Posterior vena cava (tissue), 2 donors: ENCODE measurements at regions not wholly inside any gene's neighbourhood (a gene's known extent, or its start where the extent isn't known, plus 50 kb on each side); places are given as distances from the start of the nearest gene placed in this dataset.

Source experiments
- DNase-seq: peaks from one replicate; pipeline ENCODE4 v3.0.0-alpha.2; 2020; ENCODE audit warnings: low spot score
- intact Hi-C, 2 donors: fragments of 100-400 bp; cut with DNase I; formaldehyde crosslinking; loops; one replicate each; pipeline versions ENCODE4 v1.14.1 to v1.14.2; 2022 to 2023
- donor health status: DM: yes; HTN: yes; CAD: no.
- donor health status: DM: yes; HTN: yes; CAD: no.

GRCh38 chr3:87175732-87176131 is 51.4 kb upstream of the CHMP2B start:
- DNase-seq = no peak
- intact Hi-C loops = loop anchor here in 1 of 2 donors (10.0 kb wide), 1 partner anchor 421 kb away; no protein-coding TSS in a partner anchor

DNA sequence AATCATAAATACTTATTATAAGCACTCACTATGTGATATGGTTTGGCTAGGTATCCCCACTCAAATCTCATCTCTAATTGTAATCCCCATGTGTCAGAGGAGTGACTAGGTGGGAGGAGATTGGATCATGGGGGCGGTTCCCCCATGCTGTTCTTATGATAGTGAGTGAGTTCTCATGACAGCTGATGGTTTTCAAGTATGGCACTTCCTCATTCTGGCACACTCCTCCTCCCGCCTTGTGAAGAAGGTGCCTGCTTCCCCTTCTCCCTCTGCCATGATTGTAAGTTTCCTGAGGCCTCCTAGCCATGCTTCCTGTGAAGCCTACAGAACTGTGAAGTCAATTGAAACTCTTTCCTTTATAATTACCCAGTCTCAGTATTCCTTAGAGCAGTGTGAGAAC is 53.3 kb upstream of the CHMP2B start:
- DNase-seq = no peak
- intact Hi-C loops = loop anchor here (5.0 to 10.0 kb wide), 2 partner anchors 401 to 419 kb away; no protein-coding TSS in a partner anchor

DNA sequence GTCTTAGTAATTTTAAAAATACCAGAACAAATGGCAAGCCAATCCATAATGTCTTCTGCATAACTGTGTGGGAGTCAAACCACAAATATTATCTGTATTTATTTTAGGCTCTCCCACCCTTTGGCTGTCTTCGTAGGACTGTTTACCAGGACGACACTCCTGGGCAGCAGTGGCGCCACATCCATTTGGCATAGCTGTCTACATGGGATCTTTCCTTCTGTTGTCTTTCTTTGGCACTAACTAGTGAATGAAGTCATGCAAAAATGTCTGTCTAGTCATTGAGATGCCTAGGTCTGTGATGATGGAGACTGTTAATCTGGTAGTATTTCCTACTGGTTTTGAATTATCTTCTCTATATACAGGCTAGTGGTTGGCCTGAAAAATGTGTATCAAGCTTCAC is 54.0 kb upstream of the CHMP2B start:
- intact Hi-C loops = loop anchor here (5.0 to 10.0 kb wide), 2 partner anchors 401 to 418 kb away; no protein-coding TSS in a partner anchor
- DNase-seq = no peak

GRCh38 chr3:87167628-87168456 is 59.3 kb upstream of the CHMP2B start:
- DNase-seq = no peak
- intact Hi-C loops = no loop called here

DNA sequence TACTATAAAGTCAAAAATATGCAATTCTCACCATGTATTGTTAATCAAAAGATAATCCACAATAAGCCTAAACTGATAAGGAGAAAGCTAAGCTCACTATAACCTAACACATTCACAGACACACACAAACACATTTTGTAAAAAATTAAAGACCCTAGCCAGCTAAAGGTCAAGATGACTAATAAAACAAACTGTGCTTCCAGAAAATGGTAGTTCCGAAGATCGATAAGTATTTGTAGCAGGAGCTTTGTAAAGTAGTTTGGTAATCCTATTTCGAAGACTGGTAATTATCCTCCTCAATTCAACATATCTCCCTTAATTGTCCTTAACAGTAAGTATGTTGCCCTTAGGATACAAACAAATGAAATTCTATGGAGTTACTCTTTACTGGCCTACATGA is 62.9 kb upstream of the CHMP2B start:
- no peak for DNase-seq
- intact Hi-C loops = no loop called here

DNA sequence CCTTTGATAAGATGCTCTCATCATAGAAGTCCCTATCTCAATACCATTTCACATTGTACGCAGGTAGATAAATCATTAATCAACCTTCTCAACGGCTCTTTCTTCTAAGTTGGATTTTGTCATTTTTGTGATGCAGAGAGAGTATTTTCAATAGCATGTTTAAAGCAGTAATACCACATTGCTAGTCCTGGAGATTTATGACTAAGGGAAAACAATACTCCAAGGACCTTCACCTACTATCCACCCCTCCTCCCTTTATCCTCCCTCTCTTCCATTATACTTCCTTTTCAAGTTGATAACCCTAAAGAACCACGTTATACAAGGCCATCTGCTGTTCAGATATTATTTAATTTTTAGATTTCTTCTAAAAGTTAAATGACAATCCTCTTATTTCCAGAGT is 65.3 kb upstream of the CHMP2B start:
- no peak for DNase-seq
- intact Hi-C loops = no loop called here

- no peak for DNase-seq
Observed at GRCh38 chr3:87161417-87161816, 65.7 kb upstream of the CHMP2B start.

DNA sequence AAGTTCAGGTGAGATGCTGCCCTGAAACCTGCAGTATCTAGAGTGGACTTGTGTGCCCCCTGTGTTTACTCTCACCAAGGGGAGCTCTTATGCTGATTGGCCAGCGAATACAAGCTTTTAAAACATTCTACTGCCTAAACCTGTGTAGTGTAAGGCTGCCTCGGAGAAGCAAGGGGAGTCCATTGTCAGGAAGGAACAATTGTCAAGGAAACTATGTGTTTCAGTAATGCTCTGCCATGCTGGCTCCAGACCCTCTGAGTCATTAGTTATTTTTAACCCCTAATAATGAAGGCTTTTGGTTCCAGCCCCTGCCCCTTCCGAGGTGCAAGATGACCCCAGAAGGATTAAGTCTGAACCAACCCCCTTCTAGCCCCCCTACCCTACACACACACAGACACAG is 66.1 kb upstream of the CHMP2B start:
- intact Hi-C loops = no loop called here
- DNase-seq = no peak

More at GRCh38 chr3:87161417-87161816, 65.7 kb upstream of the CHMP2B start:
- intact Hi-C loops = no loop called here

DNA sequence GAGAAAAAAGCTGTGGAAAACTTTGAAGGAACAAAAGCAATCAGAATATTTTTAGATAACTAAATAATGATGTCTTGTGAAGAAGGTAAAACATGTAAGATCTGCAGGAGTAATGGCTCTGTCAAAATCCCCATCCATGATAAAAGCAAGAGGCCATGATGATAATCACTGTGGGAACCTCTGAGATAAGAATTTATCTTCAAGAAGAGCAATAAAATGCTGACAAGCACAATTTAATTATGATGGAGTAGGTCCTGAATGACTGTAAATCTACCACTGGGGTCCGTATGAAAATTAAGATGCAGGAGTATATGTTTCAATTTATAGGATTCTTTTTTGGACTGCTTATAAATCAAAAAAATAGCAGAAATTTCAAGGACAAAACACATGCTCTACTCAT is 68.3 kb upstream of the CHMP2B start:
- DNase-seq = no peak
- intact Hi-C loops = loop anchor here in 1 of 2 donors (10.0 kb wide), 1 partner anchor 394 kb away; no protein-coding TSS in a partner anchor

- DNase-seq = no peak
- intact Hi-C loops = no loop called here
Observed at GRCh38 chr3:87148020-87148419, 79.1 kb upstream of the CHMP2B start.

DNA sequence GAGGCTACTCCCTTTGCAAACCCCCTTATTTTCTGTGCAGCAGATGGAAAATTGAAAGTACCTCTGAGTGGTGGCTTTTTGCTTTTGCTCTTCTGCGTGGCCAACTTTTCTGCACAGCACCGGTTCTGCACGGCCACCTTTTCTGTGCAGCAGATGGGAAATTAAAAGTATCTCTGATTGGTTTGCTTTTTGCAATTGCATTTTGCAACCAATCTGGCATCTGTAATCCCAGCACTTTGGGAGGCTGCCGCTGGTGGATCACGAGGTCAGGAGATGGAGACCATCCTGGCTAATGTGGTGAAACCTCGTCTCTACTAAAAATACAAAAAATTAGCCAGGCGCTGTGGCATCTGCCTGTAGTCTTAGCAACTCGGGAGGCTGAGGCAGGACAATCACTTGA is 79.5 kb upstream of the CHMP2B start:
- DNase-seq = no peak
- intact Hi-C loops = no loop called here

DNA sequence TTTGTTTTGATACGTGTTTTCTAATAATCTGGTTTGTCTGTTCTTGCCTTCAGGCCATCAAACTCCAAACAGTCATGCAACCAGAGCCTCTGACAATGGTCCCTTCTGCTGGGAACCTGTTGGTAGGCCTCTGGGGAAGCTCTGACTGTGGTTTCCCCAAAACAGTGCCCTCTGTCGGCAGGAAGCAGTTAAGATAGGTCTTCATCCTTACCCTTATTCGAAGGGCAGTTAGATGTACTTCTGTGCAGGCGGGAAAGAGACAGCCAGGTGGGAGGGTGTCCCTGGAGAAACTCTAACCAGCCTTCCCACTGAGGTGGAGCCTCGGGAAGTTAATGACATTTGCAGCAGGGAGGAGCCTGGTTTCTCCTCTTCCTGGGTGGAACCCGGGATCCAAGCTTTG is 81.6 kb upstream of the CHMP2B start:
- DNase-seq = no peak
- intact Hi-C loops = no loop called here

DNA sequence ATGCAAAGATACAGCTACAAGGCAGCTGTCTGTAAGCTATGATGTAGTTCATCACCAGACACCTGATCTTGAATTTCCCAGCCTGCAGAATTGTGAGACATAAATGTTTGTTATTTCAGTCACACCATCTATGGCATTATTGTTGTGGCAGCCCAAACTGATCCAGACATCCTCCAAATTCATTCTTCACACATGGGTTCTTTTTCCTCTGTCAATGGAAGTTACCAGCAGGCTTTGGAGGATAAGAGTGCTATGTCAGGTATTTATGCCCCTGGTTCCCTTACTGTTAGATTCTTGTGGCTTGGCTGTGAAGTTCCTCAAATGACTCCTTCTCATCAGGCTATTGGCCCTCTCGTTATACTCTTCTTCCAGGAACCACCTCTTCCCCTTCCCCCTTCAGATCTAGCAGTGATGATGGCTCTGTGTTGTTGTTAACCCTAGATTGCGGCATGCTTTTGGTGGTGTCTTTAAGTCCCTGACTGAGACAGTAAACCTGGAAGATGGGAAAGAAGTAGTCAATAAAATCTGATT is 91.0 kb upstream of the CHMP2B start:
- no peak for DNase-seq
- intact Hi-C loops = no loop called here

DNA sequence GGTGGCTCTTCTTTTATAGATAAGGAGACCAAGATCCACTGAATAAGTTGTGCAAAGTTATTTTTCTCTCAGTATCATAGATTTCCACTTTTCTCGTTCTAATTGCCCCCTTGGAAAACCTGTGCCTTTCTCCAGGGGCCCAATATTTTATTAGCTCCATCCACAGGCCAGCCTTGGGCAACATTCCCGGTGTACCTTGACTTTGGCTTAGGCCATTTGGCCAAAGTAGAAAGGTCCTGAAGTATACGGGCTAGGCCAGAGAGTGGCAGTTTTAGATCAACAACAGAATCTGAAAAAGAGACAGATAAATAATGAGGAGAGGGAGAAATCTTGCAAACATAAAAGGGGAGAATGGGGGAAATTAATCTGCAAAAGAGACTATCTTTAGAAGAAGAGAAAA is 91.7 kb upstream of the CHMP2B start:
- intact Hi-C loops = no loop called here
- no peak for DNase-seq

DNA sequence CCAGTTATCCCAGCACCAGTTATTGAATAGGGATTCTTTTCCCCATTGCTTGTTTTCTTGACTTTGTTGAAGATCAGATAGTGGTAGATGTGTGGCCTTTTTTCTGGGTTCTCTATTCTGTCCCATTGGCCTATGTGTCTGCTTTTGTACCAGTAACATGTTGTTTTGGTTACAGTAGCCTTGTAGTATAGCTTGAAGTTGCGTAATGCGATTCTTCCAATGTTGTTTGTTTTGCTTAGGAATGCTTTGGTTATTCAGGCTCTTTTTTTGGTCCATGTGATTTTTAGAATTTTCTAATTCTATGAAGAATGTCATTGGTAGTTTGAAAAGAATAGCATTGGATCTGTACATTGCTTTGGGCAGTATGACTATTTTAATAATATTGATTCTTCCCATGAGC is 94.3 kb upstream of the CHMP2B start:
- intact Hi-C loops = no loop called here
- no peak for DNase-seq

DNA sequence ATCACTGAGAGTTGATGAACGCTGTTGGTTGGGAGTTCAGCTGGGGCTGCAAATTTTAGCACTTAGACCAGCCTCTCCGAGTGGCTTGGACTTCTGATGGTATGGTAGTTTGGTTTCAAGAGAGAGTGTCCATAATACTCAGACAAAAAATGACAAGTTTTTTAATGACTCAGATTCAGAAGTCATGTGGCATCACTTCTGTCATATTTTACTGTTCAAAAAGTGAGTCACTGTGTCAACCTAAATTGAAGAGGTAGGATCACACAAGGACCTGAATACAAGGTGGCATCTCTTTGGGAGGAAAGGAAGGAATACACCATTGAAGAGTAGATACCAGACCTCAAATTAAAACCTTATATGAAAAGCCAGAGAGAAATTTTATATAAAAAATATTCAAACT is 99.1 kb upstream of the CHMP2B start:
- intact Hi-C loops = no loop called here
- DNase-seq = no peak

DNA sequence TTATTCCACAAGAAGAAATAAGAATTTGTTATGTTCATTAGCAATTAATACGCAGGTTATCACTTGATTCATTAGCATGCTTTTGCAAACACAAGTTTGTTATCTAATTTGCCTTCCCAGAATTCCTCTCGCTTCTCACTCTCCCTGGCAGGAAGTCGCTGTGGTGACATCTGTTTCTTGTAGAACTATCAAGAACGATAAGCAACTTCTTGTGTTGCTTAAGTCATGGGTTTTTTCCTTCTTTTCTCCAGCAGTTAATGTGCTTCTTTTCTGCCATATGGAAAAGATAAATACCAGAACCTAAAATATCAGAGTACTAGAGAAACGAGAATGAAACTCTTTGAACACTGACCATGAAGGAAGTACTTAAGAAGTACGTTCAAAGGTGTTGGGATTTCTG is 99.8 kb upstream of the CHMP2B start:
- intact Hi-C loops = no loop called here

GRCh38 chr3:87126321-87126720 is 100.8 kb upstream of the CHMP2B start:
- no peak for DNase-seq
- intact Hi-C loops = no loop called here

More for the DNA sequence above, 99.8 kb upstream of the CHMP2B start:
- DNase-seq = no peak

DNA sequence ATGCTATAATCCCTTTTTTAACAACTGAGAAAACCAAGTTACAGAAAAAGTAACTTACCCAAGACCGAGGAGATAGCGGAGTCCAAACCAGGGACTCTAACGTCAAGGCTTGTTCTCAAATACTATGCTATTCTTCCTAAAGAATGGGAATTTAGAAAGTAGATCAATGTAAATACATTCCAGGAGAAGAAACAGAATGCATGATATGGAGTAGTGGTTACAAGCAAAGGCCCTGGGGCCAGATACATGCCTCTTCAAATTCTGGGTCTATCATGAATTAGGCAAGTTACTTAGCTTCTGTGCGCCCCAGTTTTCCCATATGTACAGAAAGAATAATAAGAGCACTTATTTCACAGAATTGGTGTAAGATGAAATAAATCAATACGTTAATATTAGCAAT is 102.0 kb upstream of the CHMP2B start:
- intact Hi-C loops = no loop called here
- no peak for DNase-seq

DNA sequence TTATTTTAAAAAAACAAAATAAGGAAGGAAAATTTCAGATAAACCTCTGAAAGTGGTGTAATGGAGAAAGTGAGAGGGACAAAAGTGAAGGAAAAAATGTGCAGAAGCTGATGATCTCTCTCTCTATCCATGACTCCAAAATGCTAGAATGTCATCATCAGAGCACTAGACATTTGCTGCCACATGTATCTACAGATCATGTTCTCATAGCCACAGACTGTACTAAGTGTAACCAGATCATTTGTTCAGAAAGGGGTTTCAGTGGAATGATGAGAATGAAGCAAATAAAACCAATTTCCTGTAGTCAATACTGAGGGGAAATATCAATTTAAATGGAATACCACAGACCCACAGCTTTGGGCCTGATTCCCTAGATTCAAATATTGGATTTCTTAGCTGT is 104.3 kb upstream of the CHMP2B start:
- no peak for DNase-seq
- intact Hi-C loops = no loop called here

DNA sequence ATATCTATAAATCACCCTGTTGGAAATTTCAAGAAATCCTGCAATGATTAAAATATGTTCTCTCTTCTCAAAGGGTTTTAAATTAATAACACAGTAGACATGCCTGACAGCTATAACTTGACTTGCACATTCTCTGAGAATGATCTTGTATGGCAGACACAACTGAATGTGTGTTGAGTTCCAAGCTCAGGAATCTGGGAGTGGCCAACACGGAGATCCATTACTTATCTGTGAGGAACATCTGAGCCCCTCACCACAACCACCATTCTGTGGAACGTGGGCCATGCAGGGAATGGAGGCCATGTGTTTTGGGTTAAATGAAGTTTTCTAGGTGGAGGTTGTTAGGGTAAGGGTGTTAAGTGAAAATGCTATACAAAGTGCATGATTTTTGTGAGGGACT is 105.3 kb upstream of the CHMP2B start:
- intact Hi-C loops = no loop called here
- DNase-seq = no peak
